DND-41 (cell line): ENCODE measurements at regions not wholly inside any gene's neighbourhood (a gene's known extent, or its start where the extent isn't known, plus 50 kb on each side); places are given as distances from the start of the nearest gene placed in this dataset.

Experiments used
- EZH2 ChIP-seq: IDR thresholded peaks from 3 replicates; pipeline ENCODE4 v1.6.1; 2012; ENCODE audit warnings: borderline replicate concordance, low read depth, mild to moderate bottlenecking, moderate library complexity, low read length, inconsistent platforms; ENCODE audit not compliant: severe bottlenecking
- TF ChIP-seq, protein P1 (sequence below): IDR thresholded peaks from 2 replicates; pipeline ENCODE4 v1.5.1; 2012; ENCODE audit warnings: borderline replicate concordance, low read length, moderate library complexity, mild to moderate bottlenecking; ENCODE audit not compliant: poor library complexity, severe bottlenecking; ENCODE audit errors: extremely low read depth

- TF ChIP-seq, protein P1, sequence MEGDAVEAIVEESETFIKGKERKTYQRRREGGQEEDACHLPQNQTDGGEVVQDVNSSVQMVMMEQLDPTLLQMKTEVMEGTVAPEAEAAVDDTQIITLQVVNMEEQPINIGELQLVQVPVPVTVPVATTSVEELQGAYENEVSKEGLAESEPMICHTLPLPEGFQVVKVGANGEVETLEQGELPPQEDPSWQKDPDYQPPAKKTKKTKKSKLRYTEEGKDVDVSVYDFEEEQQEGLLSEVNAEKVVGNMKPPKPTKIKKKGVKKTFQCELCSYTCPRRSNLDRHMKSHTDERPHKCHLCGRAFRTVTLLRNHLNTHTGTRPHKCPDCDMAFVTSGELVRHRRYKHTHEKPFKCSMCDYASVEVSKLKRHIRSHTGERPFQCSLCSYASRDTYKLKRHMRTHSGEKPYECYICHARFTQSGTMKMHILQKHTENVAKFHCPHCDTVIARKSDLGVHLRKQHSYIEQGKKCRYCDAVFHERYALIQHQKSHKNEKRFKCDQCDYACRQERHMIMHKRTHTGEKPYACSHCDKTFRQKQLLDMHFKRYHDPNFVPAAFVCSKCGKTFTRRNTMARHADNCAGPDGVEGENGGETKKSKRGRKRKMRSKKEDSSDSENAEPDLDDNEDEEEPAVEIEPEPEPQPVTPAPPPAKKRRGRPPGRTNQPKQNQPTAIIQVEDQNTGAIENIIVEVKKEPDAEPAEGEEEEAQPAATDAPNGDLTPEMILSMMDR, result no peak
- no peak for TF ChIP-seq EZH2
These were observed 107.7 kb downstream of the CDH26 start for GRCh38 chr20:60065741-60066437.
